Transverse colon (tissue), 4 donors: ENCODE measurements at regions not wholly inside any gene's neighbourhood (a gene's known extent, or its start where the extent isn't known, plus 50 kb on each side); places are given as distances from the start of the nearest gene placed in this dataset.

Experiments
- CTCF ChIP-seq, 5 experiments: fragments of 200-600 bp in 3 of 5; fragments of 450-650 bp in 2 of 5; sonication (generic) in 3 of 5; IDR thresholded peaks; 1 replicate in 2 of 5; 2 replicates in 3 of 5; pipeline ENCODE4 v1.5.1; 2016 to 2017; ENCODE audit warnings: antibody characterized with exemption in 5 of 5, inconsistent platforms in 3 of 5, mild to moderate bottlenecking in 2 of 5, moderate library complexity in 1 of 5
- POLR2AphosphoS5 ChIP-seq, 3 donors: sonication (generic); formaldehyde crosslinking; IDR thresholded peaks; one replicate each; pipeline ENCODE4 v1.6.1; 2016; ENCODE audit warnings: antibody characterized with exemption in 3 of 3

- no peak for TF ChIP-seq CTCF (IDR thresholded peaks at IDR 0.05)
- TF ChIP-seq POLR2AphosphoS5 (IDR thresholded peaks at IDR 0.05), result no peak
Observed at GRCh38 chr5:9859808-9860207, 229.7 kb upstream of the TAS2R1 start.
